ENCODE measurements at regions not wholly inside any gene's neighbourhood (a gene's known extent, or its start where the extent isn't known, plus 50 kb on each side); places are given as distances from the start of the nearest gene placed in this dataset.

GRCh38 chr11:116051494-116051893, 547.3 kb upstream of the CADM1 start:
- Histone ChIP-seq H2BK120ac (ENCODE audit: insufficient read depth, low read length, poor library complexity) (peak overlapping the region; percentile 31), H3K14ac (ENCODE audit: low read length) (no peak overlapping the region), H4K91ac (ENCODE audit: low read depth, low read length) (peak overlapping the region; percentile 49), H3K9ac (ENCODE audit: low read length) (no peak overlapping the region), H3K23ac (ENCODE audit: low read length) (no peak overlapping the region), H2BK5ac (ENCODE audit: low read depth, low read length, poor library complexity) (no peak overlapping the region), H2AK5ac (ENCODE audit: low read length) (peak overlapping the region; percentile 84), H2AFZ (ENCODE audit: insufficient read depth, low read length, poor library complexity) (peak overlapping the region; percentile 27), H3K4me2 (ENCODE audit: low read length) (no peak overlapping the region), H3K36me3 (ENCODE audit: control insufficient read depth in 1 of 2, insufficient read depth in 2 of 2, low read length in 2 of 2) (no peaks in the 10 kb centered on the region), H3K79me1 (ENCODE audit: low read length) (peaks cover 3% of the 10 kb centered on the region), H4K12ac (ENCODE audit: low read depth, low read length) (no peak overlapping the region), H4K8ac (ENCODE audit: low read depth, low read length) (no peak overlapping the region), H3K4me3 (ENCODE audit: low read depth, low read length) (no peak overlapping the region), H3K27me3 (ENCODE audit: insufficient read depth, low read length) (no peaks in the 10 kb centered on the region), H3K79me2 (ENCODE audit: control insufficient read depth, insufficient read depth, low read length, poor library complexity) (peaks cover 2% of the 10 kb centered on the region), H3K27ac (ENCODE audit: low read depth, low read length) (no peak overlapping the region), H3K4me1 (ENCODE audit: control insufficient read depth in 1 of 2, insufficient read depth in 2 of 2, low read length in 2 of 2) (peaks cover 10 to 12% of the 10 kb centered on the region in 2 experiments), H3K18ac (ENCODE audit: low read length) (no peak overlapping the region), H3K9me3 (ENCODE audit: insufficient read depth, low read depth, low read length) (no peaks in the 10 kb centered on the region), H2BK12ac (ENCODE audit: low read length) (no peak overlapping the region), H3K4ac (ENCODE audit: low read depth, low read length) (no peak overlapping the region)
- DNase-seq = no peak
- WGBS (ENCODE audit: extremely low coverage, insufficient coverage, insufficient read length) = no CpG with 5 or more reads among the region's 7 CpGs

- Histone ChIP-seq H4K91ac (ENCODE audit: low read depth, low read length) (no peak overlapping the region), H3K18ac (ENCODE audit: low read length) (no peak overlapping the region), H2BK120ac (ENCODE audit: insufficient read depth, low read length, poor library complexity) (no peak overlapping the region), H3K23ac (ENCODE audit: low read length) (no peak overlapping the region), H4K12ac (ENCODE audit: low read depth, low read length) (no peak overlapping the region), H3K36me3 (ENCODE audit: control insufficient read depth in 1 of 2, insufficient read depth in 2 of 2, low read length in 2 of 2) (no peaks in the 10 kb centered on the region), H2BK12ac (ENCODE audit: low read length) (no peak overlapping the region), H3K4me1 (ENCODE audit: control insufficient read depth in 1 of 2, insufficient read depth in 2 of 2, low read length in 2 of 2) (peaks cover 7 to 12% of the 10 kb centered on the region in 2 experiments), H3K9me3 (ENCODE audit: insufficient read depth, low read depth, low read length) (no peaks in the 10 kb centered on the region), H3K14ac (ENCODE audit: low read length) (no peak overlapping the region), H3K9ac (ENCODE audit: low read length) (no peak overlapping the region), H2BK5ac (ENCODE audit: low read depth, low read length, poor library complexity) (no peak overlapping the region), H3K27me3 (ENCODE audit: insufficient read depth, low read length) (no peaks in the 10 kb centered on the region), H2AFZ (ENCODE audit: insufficient read depth, low read length, poor library complexity) (no peak overlapping the region), H3K4me3 (ENCODE audit: low read depth, low read length) (no peak overlapping the region), H3K27ac (ENCODE audit: low read depth, low read length) (no peak overlapping the region), H3K79me1 (ENCODE audit: low read length) (no peaks in the 10 kb centered on the region), H3K4ac (ENCODE audit: low read depth, low read length) (no peak overlapping the region), H4K8ac (ENCODE audit: low read depth, low read length) (no peak overlapping the region), H3K4me2 (ENCODE audit: low read length) (no peak overlapping the region), H3K79me2 (ENCODE audit: control insufficient read depth, insufficient read depth, low read length, poor library complexity) (peaks cover 4% of the 10 kb centered on the region), H2AK5ac (ENCODE audit: low read length) (no peak overlapping the region)
- DNase-seq = no peak
- WGBS (ENCODE audit: extremely low coverage, insufficient coverage, insufficient read length) = no CpG with 5 or more reads among the region's 1 CpG
Observed at GRCh38 chr11:116049383-116049782, 545.2 kb upstream of the CADM1 start.

- Histone ChIP-seq H3K4me1 (ENCODE audit: control insufficient read depth in 1 of 2, insufficient read depth in 2 of 2, low read length in 2 of 2) (peaks cover 9 to 12% of the 10 kb centered on the region in 2 experiments), H3K4ac (ENCODE audit: low read depth, low read length) (no peak overlapping the region), H3K9ac (ENCODE audit: low read length) (no peak overlapping the region), H4K91ac (ENCODE audit: low read depth, low read length) (no peak overlapping the region), H4K8ac (ENCODE audit: low read depth, low read length) (no peak overlapping the region), H2BK12ac (ENCODE audit: low read length) (no peak overlapping the region), H3K4me2 (ENCODE audit: low read length) (no peak overlapping the region), H3K79me2 (ENCODE audit: control insufficient read depth, insufficient read depth, low read length, poor library complexity) (peaks cover 4% of the 10 kb centered on the region), H3K14ac (ENCODE audit: low read length) (no peak overlapping the region), H4K12ac (ENCODE audit: low read depth, low read length) (no peak overlapping the region), H2AFZ (ENCODE audit: insufficient read depth, low read length, poor library complexity) (no peak overlapping the region), H3K27me3 (ENCODE audit: insufficient read depth, low read length) (no peaks in the 10 kb centered on the region), H3K4me3 (ENCODE audit: low read depth, low read length) (no peak overlapping the region), H3K9me3 (ENCODE audit: insufficient read depth, low read depth, low read length) (no peaks in the 10 kb centered on the region), H2BK5ac (ENCODE audit: low read depth, low read length, poor library complexity) (no peak overlapping the region), H3K18ac (ENCODE audit: low read length) (no peak overlapping the region), H3K36me3 (ENCODE audit: control insufficient read depth in 1 of 2, insufficient read depth in 2 of 2, low read length in 2 of 2) (no peaks in the 10 kb centered on the region), H2AK5ac (ENCODE audit: low read length) (no peak overlapping the region), H2BK120ac (ENCODE audit: insufficient read depth, low read length, poor library complexity) (no peak overlapping the region), H3K27ac (ENCODE audit: low read depth, low read length) (no peak overlapping the region), H3K23ac (ENCODE audit: low read length) (no peak overlapping the region), H3K79me1 (ENCODE audit: low read length) (no peaks in the 10 kb centered on the region)
- no CpG with 5 or more reads among the region's 6 CpGs for WGBS (ENCODE audit: extremely low coverage, insufficient coverage, insufficient read length)
- no peak for DNase-seq
Observed at GRCh38 chr11:116046127-116046526, 541.9 kb upstream of the CADM1 start.

- Histone ChIP-seq H2AK5ac (ENCODE audit: low read length) (no peak overlapping the region), H3K9ac (ENCODE audit: low read length) (no peak overlapping the region), H3K4me3 (ENCODE audit: low read depth, low read length) (no peak overlapping the region), H3K18ac (ENCODE audit: low read length) (no peak overlapping the region), H4K91ac (ENCODE audit: low read depth, low read length) (no peak overlapping the region), H2AFZ (ENCODE audit: insufficient read depth, low read length, poor library complexity) (no peak overlapping the region), H2BK120ac (ENCODE audit: insufficient read depth, low read length, poor library complexity) (no peak overlapping the region), H3K36me3 (ENCODE audit: control insufficient read depth in 1 of 2, insufficient read depth in 2 of 2, low read length in 2 of 2) (no peaks in the 10 kb centered on the region), H3K79me1 (ENCODE audit: low read length) (no peaks in the 10 kb centered on the region), H3K14ac (ENCODE audit: low read length) (no peak overlapping the region), H4K8ac (ENCODE audit: low read depth, low read length) (no peak overlapping the region), H3K4ac (ENCODE audit: low read depth, low read length) (no peak overlapping the region), H4K12ac (ENCODE audit: low read depth, low read length) (no peak overlapping the region), H3K9me3 (ENCODE audit: insufficient read depth, low read depth, low read length) (no peaks in the 10 kb centered on the region), H3K27me3 (ENCODE audit: insufficient read depth, low read length) (no peaks in the 10 kb centered on the region), H2BK5ac (ENCODE audit: low read depth, low read length, poor library complexity) (no peak overlapping the region), H3K4me2 (ENCODE audit: low read length) (no peak overlapping the region), H3K4me1 (ENCODE audit: control insufficient read depth in 1 of 2, insufficient read depth in 2 of 2, low read length in 2 of 2) (peaks cover 2 to 5% of the 10 kb centered on the region in 2 experiments), H3K23ac (ENCODE audit: low read length) (no peak overlapping the region), H2BK12ac (ENCODE audit: low read length) (no peak overlapping the region), H3K27ac (ENCODE audit: low read depth, low read length) (no peak overlapping the region), H3K79me2 (ENCODE audit: control insufficient read depth, insufficient read depth, low read length, poor library complexity) (peaks cover 2% of the 10 kb centered on the region)
- no CpG with 5 or more reads among the region's 10 CpGs for WGBS (ENCODE audit: extremely low coverage, insufficient coverage, insufficient read length)
- no peak for DNase-seq
Observed at GRCh38 chr11:116044941-116045340, 540.7 kb upstream of the CADM1 start.

Measured in trophoblast cell (in vitro differentiated cells and primary cell).